Activated CD8-positive, alpha-beta T cell treated with anti-CD3 and anti-CD28 coated beads for 36 hours (primary cell): ENCODE measurements at regions not wholly inside any gene's neighbourhood (a gene's known extent, or its start where the extent isn't known, plus 50 kb on each side); places are given as distances from the start of the nearest gene placed in this dataset.

Experiments used
- ATAC-seq: fragments of 200-7000 bp; cut with Tn5 transposase; one replicate; pipeline ENCODE4 v1.10.0; 2021; ENCODE audit warnings: mild to moderate bottlenecking, moderate library complexity
- CTCF ChIA-PET: fragments of 350-600 bp; sonication (Branson Sonifier 250); formaldehyde crosslinking; loops from one replicate; lab custom pipeline; 2021; ENCODE audit warnings: antibody characterized with exemption; lab: Charles Lee
- POLR2A ChIA-PET: fragments of 350-600 bp; sonication (Branson Sonifier 250); formaldehyde crosslinking; loops from one replicate; lab custom pipeline; 2021; ENCODE audit warnings: antibody characterized with exemption; lab: Charles Lee
- DNase-seq: peaks from one replicate; pipeline ENCODE4 v3.0.0-alpha.2; 2020
- H3K27ac Mint-ChIP-seq: one replicate; pipeline ENCODE4 v1.8.0; 2021; ENCODE audit warnings: mild to moderate bottlenecking, mixed read lengths
- H3K27me3 Mint-ChIP-seq: one replicate; pipeline ENCODE4 v1.8.0; 2021; ENCODE audit warnings: mixed read lengths
- H3K36me3 Mint-ChIP-seq: one replicate; pipeline ENCODE4 v1.8.0; 2021; ENCODE audit warnings: low read depth, mixed read lengths
- H3K4me1 Mint-ChIP-seq: one replicate; pipeline ENCODE4 v1.8.0; 2021; ENCODE audit warnings: low read depth, mixed read lengths
- H3K4me3 Mint-ChIP-seq: one replicate; pipeline ENCODE4 v1.8.0; 2021; ENCODE audit warnings: mild to moderate bottlenecking, moderate library complexity, mixed read lengths
- H3K9me3 Mint-ChIP-seq: one replicate; pipeline ENCODE4 v1.8.0; 2021; ENCODE audit warnings: mixed read lengths
- CTCF ChIP-seq: fragments of 200-600 bp; IDR thresholded peaks from one replicate; pipeline ENCODE4 v1.8.0; 2022; ENCODE audit warnings: antibody characterized with exemption, mild to moderate bottlenecking
- intact Hi-C: fragments of 100-400 bp; cut with micrococcal nuclease; formaldehyde crosslinking; loops from one replicate; pipeline ENCODE4 v1.10.0; 2022

- DNase-seq = no peak
- ChIA-PET POLR2A (no interaction called here), CTCF (no interaction called here)
- TF ChIP-seq CTCF = no peak
- intact Hi-C loops = no loop called here
- ATAC-seq = no peak
- Mint-ChIP-seq H3K9me3 (no peaks in the 10 kb centered on the region), H3K4me3 (no peak overlapping the region), H3K4me1 (no peaks in the 10 kb centered on the region), H3K36me3 (no peaks in the 10 kb centered on the region), H3K27me3 (peaks cover 3% of the 10 kb centered on the region), H3K27ac (no peak overlapping the region)
Measured at GRCh38 chr21:36553406-36553805, 73.5 kb upstream of the CLDN14 start.

- no peaks in the 10 kb centered on the region for H3K36me3 Mint-ChIP-seq
- TF ChIP-seq CTCF = no peak
- intact Hi-C loops = no loop called here
- H3K9me3 Mint-ChIP-seq = no peaks in the 10 kb centered on the region
- ChIA-PET CTCF (no interaction called here), POLR2A (no interaction called here)
- peaks cover 3% of the 10 kb centered on the region for H3K27me3 Mint-ChIP-seq
- DNase-seq (no peak), ATAC-seq (no peak)
- no peaks in the 10 kb centered on the region for H3K4me1 Mint-ChIP-seq
- no peak overlapping the region for H3K27ac Mint-ChIP-seq
- no peak overlapping the region for H3K4me3 Mint-ChIP-seq
Measured at GRCh38 chr21:36554411-36555157, 74.7 kb upstream of the CLDN14 start.

GRCh38 chr21:36555199-36555800 lies 75.4 kb upstream of the CLDN14 start:
- H3K27me3 Mint-ChIP-seq = peaks cover 3% of the 10 kb centered on the region
- H3K9me3 Mint-ChIP-seq = no peaks in the 10 kb centered on the region
- H3K4me1 Mint-ChIP-seq = no peaks in the 10 kb centered on the region
- H3K36me3 Mint-ChIP-seq = no peaks in the 10 kb centered on the region
- CTCF ChIA-PET = interaction anchor here (0.8 to 1.3 kb wide), 2 partner anchors 75 to 280 kb away, joined by 3 to 5 read pairs; no protein-coding TSS in a partner anchor
- intact Hi-C loops = no loop called here
- POLR2A ChIA-PET = no interaction called here
- H3K4me3 Mint-ChIP-seq = no peak overlapping the region
- no peak for ATAC-seq
- no peak overlapping the region for H3K27ac Mint-ChIP-seq
- no peak for TF ChIP-seq CTCF
- no peak for DNase-seq

- H3K36me3 Mint-ChIP-seq = no peaks in the 10 kb centered on the region
- no peak for ATAC-seq
- peaks cover 5% of the 10 kb centered on the region for H3K27me3 Mint-ChIP-seq
- intact Hi-C loops = no loop called here
- H3K27ac Mint-ChIP-seq = no peak overlapping the region
- ChIA-PET POLR2A (no interaction called here), CTCF (no interaction called here)
- no peaks in the 10 kb centered on the region for H3K4me1 Mint-ChIP-seq
- TF ChIP-seq CTCF = no peak
- H3K4me3 Mint-ChIP-seq = no peak overlapping the region
- no peak for DNase-seq
- H3K9me3 Mint-ChIP-seq = no peaks in the 10 kb centered on the region
Measured at GRCh38 chr21:36557316-36557715, 77.4 kb upstream of the CLDN14 start.

- TF ChIP-seq CTCF = no peak
- ATAC-seq (no peak), DNase-seq (no peak)
- Mint-ChIP-seq H3K27me3 (peaks cover 4% of the 10 kb centered on the region), H3K4me3 (no peak overlapping the region), H3K4me1 (no peaks in the 10 kb centered on the region), H3K9me3 (no peaks in the 10 kb centered on the region), H3K36me3 (no peaks in the 10 kb centered on the region), H3K27ac (no peak overlapping the region)
- ChIA-PET CTCF (no interaction called here), POLR2A (no interaction called here)
- intact Hi-C loops = no loop called here
Measured at GRCh38 chr21:36560933-36561575, 81.1 kb upstream of the CLDN14 start.
